HG03103 (cell line): ENCODE measurements at regions not wholly inside any gene's neighbourhood (a gene's known extent, or its start where the extent isn't known, plus 50 kb on each side); places are given as distances from the start of the nearest gene placed in this dataset.
"Not testable (repeated sequence)": the region's sequence is repeated elsewhere in the genome, so short reads cannot be mapped to it uniquely, and the experiment has no call there.

ENCODE experiments used
- ATAC-seq: cut with Tn5 transposase; IDR thresholded peaks from one replicate; pipeline ENCODE4 v1.9.1; 2021; ENCODE audit warnings: low read depth; ENCODE audit not compliant: unreplicated experiment

- ATAC-seq: no peak
Observed at GRCh38 chr1:83064589-83065242, 934.2 kb downstream of the TTLL7 start.

- ATAC-seq: no peak
Observed at GRCh38 chr1:83060651-83061390, 938.1 kb downstream of the TTLL7 start.

GRCh38 chr1:83060221-83060620 is 938.7 kb downstream of the TTLL7 start:
- no peak for ATAC-seq

- no peak for ATAC-seq
Observed at GRCh38 chr1:83058327-83058726, 940.6 kb downstream of the TTLL7 start.

GRCh38 chr1:83055391-83056170 is 943.4 kb downstream of the TTLL7 start:
- no peak for ATAC-seq

GRCh38 chr1:83053446-83053845 is 945.5 kb downstream of the TTLL7 start:
- ATAC-seq: no peak

- ATAC-seq: no peak
Observed at GRCh38 chr1:83052865-83053264, 946.1 kb downstream of the TTLL7 start.

- ATAC-seq: not testable (repeated sequence)
Observed at GRCh38 chr1:83051053-83051452, 947.9 kb downstream of the TTLL7 start.

- no peak for ATAC-seq
Observed at GRCh38 chr1:83043244-83043643, 955.7 kb downstream of the TTLL7 start.

GRCh38 chr1:83039091-83039490 is 959.8 kb downstream of the TTLL7 start:
- ATAC-seq: not testable (repeated sequence)

GRCh38 chr1:83034851-83035250 is 964.1 kb downstream of the TTLL7 start:
- no peak for ATAC-seq

GRCh38 chr1:83033682-83034081 is 965.2 kb downstream of the TTLL7 start:
- ATAC-seq: no peak

- ATAC-seq: no peak
Observed at GRCh38 chr1:83029916-83030315, 969.0 kb downstream of the TTLL7 start.

GRCh38 chr1:83029050-83029449 is 969.9 kb downstream of the TTLL7 start:
- no peak for ATAC-seq

- no peak for ATAC-seq
Observed at GRCh38 chr1:83028467-83028866, 970.5 kb downstream of the TTLL7 start.

GRCh38 chr1:83027511-83027910 is 971.4 kb downstream of the TTLL7 start:
- no peak for ATAC-seq

GRCh38 chr1:83026745-83027144 is 972.2 kb downstream of the TTLL7 start:
- ATAC-seq: no peak

- ATAC-seq: no peak
Observed at GRCh38 chr1:83024251-83024767, 974.6 kb downstream of the TTLL7 start.

- ATAC-seq: no peak
Observed at GRCh38 chr1:83023212-83023611, 975.7 kb downstream of the TTLL7 start.

GRCh38 chr1:83022206-83022605 is 976.7 kb downstream of the TTLL7 start:
- ATAC-seq: no peak

- no peak for ATAC-seq
Observed at GRCh38 chr1:83017701-83018100, 981.2 kb downstream of the TTLL7 start.
